Gastroesophageal sphincter (tissue), 4 donors: ENCODE measurements at regions not wholly inside any gene's neighbourhood (a gene's known extent, or its start where the extent isn't known, plus 50 kb on each side); places are given as distances from the start of the nearest gene placed in this dataset.

Experiments used
- ATAC-seq: fragments of 150-250 bp; one replicate; pipeline ENCODE4 v1.9.1; 2016; ENCODE audit warnings: mild to moderate bottlenecking, moderate library complexity
- H3K27ac ChIP-seq, 4 donors: fragments of 200-600 bp; sonication (generic) in 3 of 4; 1 replicate in 3 of 4; 2 replicates in 1 of 4; pipeline ENCODE4 v1.5.1; 2016 to 2019
- H3K27me3 ChIP-seq: fragments of 200-600 bp; sonication (generic); one replicate; pipeline ENCODE4 v1.5.1; 2019
- H3K36me3 ChIP-seq, 2 donors: fragments of 200-600 bp; sonication (generic); one replicate each; pipeline ENCODE4 v1.5.1; 2019; ENCODE audit warnings: control low read depth in 1 of 2
- H3K4me1 ChIP-seq, 3 donors: fragments of 200-600 bp; sonication (generic); 1 replicate in 2 of 3; 2 replicates in 1 of 3; pipeline ENCODE4 v1.5.1; 2016 to 2019; ENCODE audit warnings: control low read depth in 2 of 3
- H3K4me3 ChIP-seq, 2 donors: fragments of 200-600 bp; sonication (generic); one replicate each; pipeline ENCODE4 v1.5.1; 2019; ENCODE audit warnings: mild to moderate bottlenecking in 1 of 2, moderate library complexity in 1 of 2
- H3K9me3 ChIP-seq, 3 donors: fragments of 200-600 bp; sonication (generic); one replicate each; pipeline ENCODE4 v1.5.1; 2017 to 2019; ENCODE audit warnings: control low read depth in 2 of 3
- CTCF ChIP-seq, 4 experiments: fragments of 200-600 bp in 2 of 4; fragments of 450-650 bp in 2 of 4; sonication (generic) in 1 of 4; IDR thresholded peaks; one replicate each; pipeline ENCODE4 v1.5.1; 2017 to 2019; ENCODE audit warnings: antibody characterized with exemption in 4 of 4, mild to moderate bottlenecking in 2 of 4, moderate library complexity in 2 of 4
- EP300 ChIP-seq: sonication (generic); formaldehyde crosslinking; IDR thresholded peaks from one replicate; pipeline ENCODE4 v1.6.1; 2017; ENCODE audit warnings: antibody characterized with exemption, mild to moderate bottlenecking
- POLR2A ChIP-seq, 2 donors: fragments of 450-650 bp; IDR thresholded peaks; one replicate each; pipeline ENCODE4 v1.6.1; 2017; ENCODE audit warnings: antibody characterized with exemption in 2 of 2, mild to moderate bottlenecking in 2 of 2, moderate library complexity in 1 of 2
- POLR2AphosphoS5 ChIP-seq: sonication (generic); formaldehyde crosslinking; IDR thresholded peaks from one replicate; pipeline ENCODE4 v1.6.1; 2017; ENCODE audit warnings: antibody characterized with exemption
- WGBS, 2 donors: methylation state at CpG; one replicate each; pipeline ENCODE4 v1.1.5; 2018; ENCODE audit warnings: low coverage in 1 of 2; 5-methylcytosine and 5-hydroxymethylcytosine counted together

GRCh38 chr1:222956601-222957000 is 141.8 kb downstream of the DISP1 start:
- no peaks in the 10 kb centered on the region for H3K27me3 ChIP-seq
- no peaks in the 10 kb centered on the region for H3K9me3 ChIP-seq
- no peak overlapping the region for H3K4me3 ChIP-seq
- TF ChIP-seq EP300: no peak
- no peak for ATAC-seq
- H3K27ac ChIP-seq: no peak overlapping the region
- peaks cover 12 to 51% (median 12%) of the 10 kb centered on the region in 3 donors for H3K4me1 ChIP-seq
- H3K36me3 ChIP-seq: no peaks in the 10 kb centered on the region

GRCh38 chr1:222967466-222968240 is 152.8 kb downstream of the DISP1 start:
- no peaks in the 10 kb centered on the region for H3K9me3 ChIP-seq
- no peak for ATAC-seq
- H3K27ac ChIP-seq: no peak overlapping the region
- peaks cover 0 to 10% (median 0%) of the 10 kb centered on the region in 3 donors for H3K4me1 ChIP-seq
- no peaks in the 10 kb centered on the region for H3K36me3 ChIP-seq
- H3K27me3 ChIP-seq: no peaks in the 10 kb centered on the region
- TF ChIP-seq POLR2AphosphoS5: no peak
- no peak for TF ChIP-seq POLR2A (IDR thresholded peaks at IDR 0.05)
- no peak for TF ChIP-seq CTCF (IDR thresholded peaks at IDR 0.05)
- no peak for TF ChIP-seq EP300
- 77 to 95% methylated on average over 5 of the region's 5 CpGs for WGBS, 2 donors
- H3K4me3 ChIP-seq: no peak overlapping the region

GRCh38 chr1:222970040-222970439 is 155.2 kb downstream of the DISP1 start:
- peak overlapping the region in 1 of 4 donors; percentile 28 for H3K27ac ChIP-seq
- TF ChIP-seq POLR2A (IDR thresholded peaks at IDR 0.05) (no peak), EP300 (no peak), CTCF (IDR thresholded peaks at IDR 0.05) (no peak), POLR2AphosphoS5 (no peak)
- H3K9me3 ChIP-seq: no peaks in the 10 kb centered on the region
- no peak for ATAC-seq
- no peaks in the 10 kb centered on the region for H3K36me3 ChIP-seq
- peaks cover 0 to 15% (median 0%) of the 10 kb centered on the region in 3 donors for H3K4me1 ChIP-seq
- no peak overlapping the region for H3K4me3 ChIP-seq
- 49 to 66% methylated on average over 7 to 8 of the region's 8 CpGs for WGBS, 2 donors
- no peaks in the 10 kb centered on the region for H3K27me3 ChIP-seq

- Histone ChIP-seq H3K36me3 (no peaks in the 10 kb centered on the region), H3K4me3 (no peak overlapping the region), H3K9me3 (no peaks in the 10 kb centered on the region), H3K27me3 (no peaks in the 10 kb centered on the region), H3K27ac (peak overlapping the region in 1 of 4 donors; percentile 28), H3K4me1 (peaks cover 0 to 16% (median 3%) of the 10 kb centered on the region in 3 donors)
- no peak for ATAC-seq
- TF ChIP-seq POLR2AphosphoS5: no peak
- 61 to 76% methylated on average over 4 of the region's 4 CpGs for WGBS, 2 donors
These were observed 155.9 kb downstream of the DISP1 start for GRCh38 chr1:222970711-222971110.

- no peak overlapping the region for H3K4me3 ChIP-seq
- no peak overlapping the region for H3K27ac ChIP-seq
- H3K9me3 ChIP-seq: no peaks in the 10 kb centered on the region
- TF ChIP-seq CTCF (IDR thresholded peaks at IDR 0.05): no peak
- TF ChIP-seq POLR2A (IDR thresholded peaks at IDR 0.05): no peak
- TF ChIP-seq EP300: no peak
- no peak for TF ChIP-seq POLR2AphosphoS5
- no peak for ATAC-seq
- H3K36me3 ChIP-seq: no peaks in the 10 kb centered on the region
- peaks cover 0 to 21% (median 3%) of the 10 kb centered on the region in 3 donors for H3K4me1 ChIP-seq
- no peaks in the 10 kb centered on the region for H3K27me3 ChIP-seq
- WGBS, 2 donors: 71 to 85% methylated on average over 2 of the region's 2 CpGs
These were observed 156.3 kb downstream of the DISP1 start for GRCh38 chr1:222971146-222971545.

- Histone ChIP-seq H3K27me3 (no peaks in the 10 kb centered on the region), H3K9me3 (no peaks in the 10 kb centered on the region), H3K4me3 (no peak overlapping the region), H3K4me1 (peaks cover 0 to 28% (median 3%) of the 10 kb centered on the region in 3 donors), H3K27ac (no peak overlapping the region), H3K36me3 (no peaks in the 10 kb centered on the region)
- WGBS, 2 donors: 82 to 100% methylated on average over 2 of the region's 2 CpGs
- TF ChIP-seq CTCF (IDR thresholded peaks at IDR 0.05) (no peak), EP300 (no peak), POLR2AphosphoS5 (no peak), POLR2A (IDR thresholded peaks at IDR 0.05) (no peak)
- ATAC-seq: no peak
These were observed 158.7 kb downstream of the DISP1 start for GRCh38 chr1:222973561-222973960.
